ENCODE measurements at regions not wholly inside any gene's neighbourhood (a gene's known extent, or its start where the extent isn't known, plus 50 kb on each side); places are given as distances from the start of the nearest gene placed in this dataset.
"Not testable (repeated sequence)": the region's sequence is repeated elsewhere in the genome, so short reads cannot be mapped to it uniquely, and the experiment has no call there.

DNA sequence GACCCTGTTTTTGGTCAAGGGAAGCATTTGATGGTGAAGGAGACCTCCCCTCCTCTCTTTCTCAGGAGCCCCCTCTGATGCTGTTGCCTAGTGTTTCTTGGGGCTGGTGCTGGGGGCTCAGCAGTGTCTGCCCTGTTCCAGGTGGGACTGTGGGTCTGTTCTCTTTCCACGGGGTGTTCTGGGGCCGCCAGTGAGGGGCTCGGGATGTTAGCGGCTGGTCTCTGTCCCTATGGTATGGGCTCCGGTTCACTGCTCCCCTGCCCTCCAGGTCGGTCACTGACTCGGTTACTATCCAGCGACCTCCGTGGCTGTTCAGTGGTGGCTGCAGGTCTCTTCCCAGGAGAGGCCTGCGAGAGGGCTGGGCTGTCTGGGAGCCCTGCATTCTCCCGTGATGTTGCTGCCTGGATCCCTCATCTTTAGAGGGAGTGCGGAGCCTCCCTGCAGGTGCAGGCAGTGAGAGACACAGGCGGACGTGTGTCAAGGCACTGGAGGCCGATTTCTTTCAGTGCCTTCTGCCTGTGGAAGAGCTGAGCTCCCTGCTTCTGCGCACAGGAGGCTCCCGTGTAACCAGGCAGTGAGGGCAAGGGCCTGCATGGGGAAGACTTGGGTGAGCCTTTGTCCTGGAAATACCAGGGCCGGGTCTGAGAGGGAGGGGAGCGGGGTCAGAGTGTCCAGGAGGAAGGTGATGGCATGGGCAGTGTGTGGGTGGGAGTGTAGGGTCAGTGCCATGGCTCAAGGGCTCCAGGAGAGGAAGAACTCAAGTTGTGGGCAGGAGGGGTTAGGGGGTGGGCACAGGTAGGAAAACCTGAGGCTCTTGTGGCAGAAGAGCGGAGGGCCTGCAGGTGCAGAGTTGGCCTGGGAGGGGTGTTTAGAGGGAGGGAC lies 362.6 kb downstream of the TMEM121 start:
- DNase-seq (ENCODE audit: low spot score) = peak; percentile 9

DNA sequence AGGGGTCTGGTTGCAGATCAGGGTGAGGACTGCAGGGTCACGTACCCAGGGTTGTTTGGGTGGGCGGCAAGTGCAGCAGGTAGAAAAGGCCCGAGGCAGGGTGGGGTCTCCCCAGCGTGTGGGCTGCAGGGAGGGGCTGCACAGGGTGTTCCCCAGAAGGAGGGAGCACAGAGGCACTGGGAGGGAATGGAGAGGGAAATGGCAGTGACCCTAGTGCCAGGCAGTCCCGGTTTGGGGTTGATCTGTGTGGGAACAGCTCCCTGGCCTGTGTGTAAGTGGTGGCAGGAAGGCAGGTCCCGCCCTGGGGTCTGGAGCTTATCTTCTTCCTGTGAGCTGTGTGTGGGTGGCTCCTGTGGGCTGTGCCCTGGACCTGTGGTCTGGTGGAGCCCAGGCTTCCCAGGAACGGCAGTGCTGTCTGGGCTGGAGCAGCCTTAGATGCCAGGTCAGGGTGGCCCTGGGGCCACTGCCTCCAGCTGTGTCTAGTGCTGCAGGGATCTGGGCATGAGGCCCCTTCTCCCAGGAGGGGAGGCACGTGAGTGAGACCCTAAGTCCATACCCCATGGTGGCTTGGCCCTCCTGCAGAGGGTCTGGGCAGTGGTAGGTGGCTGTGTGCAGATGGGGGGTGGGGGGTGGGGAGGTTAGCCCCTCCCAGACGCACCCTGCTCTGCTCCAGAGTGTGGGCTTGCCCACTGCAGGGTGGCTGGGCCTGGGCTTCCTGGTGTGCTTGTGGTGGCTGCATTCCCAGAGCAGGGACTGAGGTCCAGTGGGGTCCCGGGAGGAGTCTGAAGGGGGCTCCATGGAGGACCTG lies 363.5 kb downstream of the TMEM121 start:
- peak; percentile 53 for DNase-seq (ENCODE audit: low spot score)

DNA sequence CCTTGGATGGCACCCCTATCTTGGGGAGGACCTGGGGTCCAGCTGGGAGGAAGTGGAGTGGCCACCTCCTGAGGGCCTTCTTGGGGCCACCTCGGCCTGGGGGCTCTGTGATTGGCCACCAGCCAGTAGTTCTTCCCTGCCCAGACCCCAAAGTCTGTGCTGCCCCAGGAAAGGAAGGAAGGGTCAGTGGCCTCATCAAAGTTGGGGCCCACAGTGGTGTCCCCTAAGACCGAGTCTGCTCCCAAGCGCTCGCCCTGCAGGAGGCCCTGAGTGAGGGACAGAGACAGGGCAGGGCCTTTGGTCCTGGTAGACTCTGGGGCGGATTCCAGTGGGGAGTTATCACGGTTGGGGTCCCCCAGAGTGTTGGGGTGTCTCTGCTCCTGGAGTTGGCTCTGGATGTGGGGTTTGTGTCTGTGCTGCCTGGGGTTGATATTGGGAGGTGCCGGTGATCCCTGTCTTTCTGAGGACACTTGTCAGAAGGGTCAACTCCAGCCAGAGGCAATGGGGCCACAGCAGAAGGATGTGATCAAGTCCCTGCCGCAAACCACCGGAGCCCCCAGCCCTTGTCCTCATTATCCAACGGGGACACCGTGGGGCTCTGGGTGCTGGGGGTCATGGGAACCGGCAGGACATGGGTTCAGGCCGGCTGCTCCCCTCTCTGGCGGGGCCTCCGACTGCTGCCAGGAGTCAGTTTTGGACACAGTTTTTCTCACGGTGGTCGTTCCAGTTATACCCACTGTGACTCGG lies 364.3 kb downstream of the TMEM121 start:
- no peak for DNase-seq (ENCODE audit: low spot score)

DNA sequence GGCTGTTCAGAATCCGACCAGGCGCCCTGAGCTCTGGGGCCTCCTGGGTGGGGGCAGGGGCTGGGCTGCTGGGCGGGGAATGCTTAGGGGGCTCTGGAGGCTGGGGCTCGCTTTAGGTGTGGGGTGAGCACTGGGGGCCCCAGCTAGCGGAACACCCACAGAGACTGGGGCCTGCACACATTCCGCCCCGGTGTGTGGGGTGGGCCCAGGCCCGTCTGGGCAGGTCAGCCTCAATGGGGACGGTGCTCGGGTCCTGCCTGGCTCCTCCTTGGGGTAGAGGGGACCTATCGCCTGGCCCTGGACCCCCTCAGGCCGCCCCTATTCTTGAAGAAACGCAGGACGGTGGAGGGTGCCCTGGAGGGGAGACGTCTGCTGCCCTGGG lies 364.8 kb downstream of the TMEM121 start:
- DNase-seq (ENCODE audit: low spot score) = peak; percentile 47

DNA sequence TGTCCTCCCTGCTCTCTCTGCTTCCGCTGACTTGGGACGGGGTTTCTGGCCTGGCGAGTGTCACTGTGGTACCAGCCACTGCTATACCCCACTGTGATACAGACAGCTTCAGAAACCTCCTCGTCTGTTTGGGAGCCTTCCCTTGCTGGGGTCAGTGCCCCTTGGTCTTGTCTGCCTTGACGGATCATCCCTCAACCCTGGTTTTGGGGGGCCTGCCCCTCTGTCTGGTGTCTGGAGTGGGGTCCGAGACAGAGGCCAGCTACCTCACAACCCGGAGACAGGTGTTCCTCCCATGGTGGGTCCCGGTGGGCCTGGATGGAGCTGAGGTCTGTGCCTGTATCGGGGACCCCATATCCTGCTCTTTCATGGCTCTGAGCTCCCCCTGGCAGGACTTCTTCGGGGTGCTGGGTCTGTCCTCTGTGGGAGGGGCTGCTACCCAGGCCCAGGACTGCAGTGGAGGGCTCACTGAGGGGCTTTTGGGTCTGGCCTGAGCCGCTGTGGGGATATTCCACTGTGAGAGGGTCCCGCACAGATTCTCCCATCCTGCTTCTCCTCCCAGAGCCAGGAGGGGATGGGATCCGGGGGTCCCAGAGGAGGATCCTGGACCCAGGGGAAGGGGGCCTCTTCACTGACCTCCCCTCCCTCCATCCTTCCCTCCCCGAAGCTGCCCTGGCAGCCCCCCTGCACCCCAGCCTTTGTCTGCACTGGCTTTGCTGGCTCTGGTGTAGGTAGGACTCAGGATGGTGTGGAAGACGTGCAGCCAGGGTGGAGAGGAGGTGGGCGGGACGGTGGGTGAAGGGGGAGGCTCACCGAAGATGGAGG lies 365.5 kb downstream of the TMEM121 start:
- peak; percentile 48 for DNase-seq (ENCODE audit: low spot score)

DNA sequence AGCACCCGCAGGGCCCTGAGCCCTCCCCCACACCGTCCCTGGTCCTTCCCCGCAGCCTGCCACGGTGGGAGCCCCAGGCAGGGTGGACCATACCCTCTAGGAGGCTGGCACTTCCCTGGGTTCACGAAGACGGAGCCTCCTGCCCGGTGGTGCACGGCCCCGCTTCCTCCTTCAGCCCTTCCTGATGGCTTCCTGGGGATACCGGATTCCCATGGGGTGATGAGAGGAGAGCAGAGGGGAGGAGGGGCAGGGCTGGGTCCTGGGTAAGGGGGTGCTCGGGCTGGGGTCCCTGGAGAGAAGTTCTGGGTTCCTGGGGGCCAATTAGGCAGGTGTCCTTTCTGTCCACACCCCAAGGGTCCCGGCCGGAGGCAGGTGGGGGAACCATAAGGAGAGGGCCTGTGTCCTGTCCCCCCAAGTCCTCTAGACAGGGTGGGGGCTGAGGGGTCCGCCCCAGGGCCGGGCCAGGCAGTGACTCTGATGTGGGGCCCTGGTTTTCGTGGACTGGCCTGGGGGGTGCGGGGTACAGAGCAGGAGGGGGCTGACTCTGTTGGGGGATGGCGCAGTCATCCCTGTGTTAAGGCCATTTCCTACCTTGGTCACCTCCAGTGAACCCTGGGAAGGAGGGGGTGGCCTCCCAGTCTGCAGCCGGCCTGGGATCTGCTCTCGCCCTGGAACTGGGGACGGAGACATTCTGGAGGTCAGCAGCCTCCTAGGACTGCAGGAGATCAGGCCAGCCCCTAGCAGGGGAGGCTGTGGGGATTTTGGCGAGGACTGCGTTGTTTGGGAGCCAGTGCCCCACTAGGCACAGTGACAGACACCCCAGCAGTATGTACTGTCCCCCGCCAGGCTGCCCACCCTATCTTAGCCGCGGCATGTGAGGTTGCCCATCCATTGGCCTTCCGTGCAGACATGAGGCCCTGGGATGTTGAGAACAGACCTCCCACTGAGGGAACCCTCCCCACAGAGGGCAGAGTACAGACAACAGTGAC lies 366.4 kb downstream of the TMEM121 start:
- peak; percentile 12 for DNase-seq (ENCODE audit: low spot score)

DNA sequence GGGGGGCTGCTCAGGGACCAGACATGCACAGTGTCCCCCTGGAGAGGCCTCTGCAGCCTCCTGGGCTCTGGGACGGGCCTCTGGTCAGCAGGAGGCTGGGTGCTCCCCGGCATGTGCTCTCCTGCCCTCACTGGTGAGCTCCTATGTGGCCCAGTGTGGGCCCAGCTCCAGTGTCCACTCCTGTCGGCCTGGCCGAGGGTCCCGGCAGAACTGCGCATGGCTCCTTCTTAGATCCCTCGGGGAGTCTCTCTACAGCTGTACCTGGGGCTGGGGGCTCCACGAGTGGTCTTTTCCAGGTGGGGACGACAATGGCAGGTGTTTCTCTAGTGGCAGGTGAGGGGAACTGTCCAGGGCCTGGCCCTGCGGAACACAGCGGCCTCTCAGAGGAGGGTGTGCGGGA lies 367.3 kb downstream of the TMEM121 start:
- DNase-seq (ENCODE audit: low spot score) = not testable (repeated sequence)

DNA sequence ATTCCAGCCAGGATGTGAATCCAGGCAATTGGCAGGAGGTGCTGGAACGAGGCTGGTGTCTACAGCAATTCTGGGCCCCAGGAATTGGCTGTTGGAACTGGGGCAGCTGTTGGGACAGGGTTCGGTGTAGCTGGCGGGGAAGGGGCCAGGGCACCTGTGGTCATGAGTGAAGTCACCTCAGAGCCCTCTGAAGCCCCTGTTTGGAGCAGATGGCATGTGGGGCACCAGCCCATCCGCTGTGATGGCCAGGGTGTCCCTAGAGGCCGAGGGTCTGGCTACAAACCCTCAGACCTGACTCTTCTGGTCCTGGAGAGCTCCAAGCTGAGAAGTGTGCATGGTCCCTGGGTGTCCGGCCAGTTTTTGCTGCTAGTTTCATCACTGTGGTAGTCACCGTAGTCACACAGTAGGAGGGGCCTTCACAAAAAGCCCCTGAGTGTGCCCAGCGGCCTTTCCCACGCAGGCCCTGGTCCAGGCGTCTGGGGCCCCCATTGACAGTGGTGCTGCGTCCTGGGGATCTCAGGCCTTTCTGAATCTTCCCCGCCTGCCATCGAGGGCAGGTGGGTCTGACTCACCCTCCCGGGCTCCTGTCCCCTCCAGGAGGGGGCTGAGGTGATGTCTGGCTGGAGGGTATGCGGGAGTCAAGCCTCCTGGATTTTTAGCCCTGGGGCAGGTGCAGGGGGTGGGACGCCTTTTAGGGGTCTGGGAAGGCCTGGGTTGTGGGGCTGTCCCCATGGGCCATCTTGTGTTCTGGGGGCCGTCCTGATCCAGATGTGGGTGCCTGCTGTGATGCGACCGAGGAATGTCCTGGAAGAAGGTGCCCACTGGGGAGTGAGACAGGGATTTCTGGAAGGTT lies 368.0 kb downstream of the TMEM121 start:
- peak; percentile 49 for DNase-seq (ENCODE audit: low spot score)

DNA sequence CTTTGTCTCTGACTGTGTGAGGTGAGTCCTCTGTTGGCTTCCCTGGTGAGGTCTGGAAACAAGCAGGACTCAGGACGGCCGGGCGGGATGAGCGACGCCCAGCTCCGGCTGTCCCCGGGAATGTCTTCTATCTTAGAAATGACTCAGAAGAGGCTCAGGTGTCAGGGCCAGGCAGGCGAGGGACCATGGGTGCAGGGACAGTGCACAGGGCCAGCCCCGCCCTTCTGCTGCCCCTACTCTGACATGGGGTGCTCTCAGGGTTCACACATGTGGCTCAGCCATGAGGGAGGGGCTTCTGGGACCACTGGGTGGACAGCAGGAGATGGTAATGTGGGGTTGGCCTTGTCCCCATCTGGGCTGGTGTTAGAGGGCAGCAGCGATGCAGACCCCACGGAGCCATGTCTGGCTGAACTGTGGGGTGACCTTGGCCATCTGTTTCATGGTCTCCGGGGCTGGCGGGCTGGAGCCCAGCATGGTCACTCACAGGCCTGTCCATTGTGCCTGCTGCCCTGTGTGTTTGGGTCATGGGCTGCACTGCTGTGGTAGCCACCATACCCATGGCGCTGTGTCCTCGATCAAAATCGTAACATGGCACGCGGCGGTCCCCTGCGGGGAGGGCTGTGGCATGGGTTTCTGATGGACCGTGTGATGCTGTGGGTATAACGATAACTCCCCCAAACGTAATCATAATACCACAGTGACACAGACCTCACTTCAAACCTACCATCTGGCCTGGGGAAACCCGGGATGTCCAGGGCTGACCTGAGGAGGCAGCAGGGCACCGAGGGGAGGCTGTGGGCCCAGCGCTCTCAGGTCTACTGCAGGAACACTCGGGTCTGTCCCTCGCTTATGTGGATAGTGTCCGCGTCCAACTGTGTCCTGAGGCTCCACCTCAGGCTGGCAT lies 368.8 kb downstream of the TMEM121 start:
- DNase-seq (ENCODE audit: low spot score) = peak; percentile 26

DNA sequence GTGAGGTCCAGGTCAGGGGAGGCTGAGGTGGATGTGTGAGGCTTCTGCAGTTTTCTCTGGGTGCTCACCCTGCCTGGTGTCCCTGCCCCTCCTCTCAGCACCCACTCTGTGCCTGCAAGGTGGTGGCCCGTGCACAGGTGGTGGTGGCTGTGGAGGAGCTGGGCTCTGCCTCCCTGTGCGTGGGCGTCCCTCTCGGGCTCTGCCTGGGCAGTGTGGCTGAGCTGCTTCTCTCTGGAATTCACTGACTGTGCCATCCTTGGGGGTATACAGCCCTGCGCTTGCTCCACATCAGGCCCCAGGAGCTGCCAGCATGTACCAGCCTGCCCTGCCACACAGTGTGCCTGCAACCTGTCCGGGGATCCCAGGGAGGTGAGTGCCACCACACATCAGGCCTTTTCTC lies 369.8 kb downstream of the TMEM121 start:
- DNase-seq (ENCODE audit: low spot score) = peak; percentile 42

DNA sequence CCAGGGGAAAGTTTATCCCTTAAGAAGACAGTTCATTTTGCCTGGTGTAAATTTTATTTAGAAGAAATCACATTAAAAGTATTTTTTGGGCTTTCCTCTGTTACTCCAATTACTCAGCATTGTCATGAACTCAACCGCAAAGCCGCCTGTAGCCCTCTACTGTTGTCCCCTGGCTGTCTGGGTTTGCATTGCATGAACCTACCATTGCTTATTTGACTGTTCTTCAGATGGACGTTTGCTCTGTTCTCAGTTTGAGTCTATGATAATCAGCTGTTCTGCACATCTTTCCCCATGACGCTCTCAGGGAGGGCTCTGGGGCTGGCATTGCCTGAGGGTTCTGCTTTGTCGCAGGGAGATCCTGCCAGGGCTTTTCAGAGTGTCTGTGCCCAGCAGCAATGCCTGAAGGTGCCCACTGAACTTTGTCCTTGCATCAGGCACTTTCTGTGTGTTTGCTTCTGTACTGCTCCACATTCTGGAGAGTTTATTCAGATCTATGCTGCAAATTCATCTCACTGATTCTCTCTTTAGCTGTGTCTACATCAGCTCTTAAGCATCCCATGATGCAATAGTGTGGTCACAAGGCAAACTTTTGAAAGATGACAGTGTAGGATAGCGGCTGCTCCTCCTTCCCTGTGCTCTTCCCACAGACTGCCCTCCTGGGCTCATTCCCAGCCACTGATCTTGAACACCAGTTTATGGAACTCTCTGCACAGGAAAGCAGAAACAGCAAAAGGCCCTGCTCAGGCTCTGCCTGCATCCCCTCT lies 370.8 kb downstream of the TMEM121 start:
- DNase-seq (ENCODE audit: low spot score) = not testable (repeated sequence)

DNA sequence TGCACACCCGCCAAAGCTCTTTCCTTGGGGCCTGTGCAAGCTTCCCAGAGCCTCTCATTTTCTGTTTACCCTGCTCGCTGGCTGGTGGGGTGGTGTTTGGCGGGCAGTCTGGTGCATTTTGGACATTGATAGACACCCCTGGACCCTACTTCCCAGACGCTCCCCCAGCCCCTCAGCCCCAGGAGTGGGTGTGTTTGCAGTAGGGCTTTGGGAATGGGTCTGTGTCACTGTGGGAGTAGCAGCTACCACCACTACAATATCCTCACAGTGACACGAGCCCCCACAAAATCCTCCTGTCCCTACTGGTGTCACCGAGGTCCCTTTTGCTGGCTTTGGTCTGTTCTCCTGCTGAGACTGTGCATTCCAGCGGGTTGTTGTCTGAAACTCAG lies 371.3 kb downstream of the TMEM121 start:
- DNase-seq (ENCODE audit: low spot score) = no peak

DNA sequence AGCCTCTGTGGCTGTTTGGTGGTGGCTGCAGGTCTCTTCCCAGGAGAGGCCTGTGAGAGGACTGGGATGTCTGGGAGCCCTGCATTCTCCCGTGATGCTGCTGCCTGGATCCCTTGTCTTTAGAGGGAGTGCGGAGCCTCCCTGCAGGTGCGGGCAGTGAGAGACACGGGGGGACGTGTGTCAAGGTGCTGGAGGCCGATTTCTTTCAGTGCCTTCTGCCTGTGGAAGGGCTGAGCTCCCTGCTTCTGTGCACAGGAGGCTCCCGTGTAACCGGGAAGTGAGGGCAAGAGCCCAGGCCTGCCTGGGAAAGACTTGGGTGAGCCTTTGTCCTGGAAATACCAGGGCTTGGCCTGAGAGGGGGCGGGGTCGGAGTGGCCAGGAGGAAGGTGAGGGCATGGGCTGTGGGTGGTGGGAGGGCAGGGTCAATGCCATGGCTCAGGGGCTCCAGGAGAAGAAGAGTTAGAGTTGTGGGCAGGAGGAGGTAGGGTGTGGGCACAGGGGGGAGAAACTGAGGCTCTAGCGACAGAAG lies 372.2 kb downstream of the TMEM121 start:
- DNase-seq (ENCODE audit: low spot score) = no peak

DNA sequence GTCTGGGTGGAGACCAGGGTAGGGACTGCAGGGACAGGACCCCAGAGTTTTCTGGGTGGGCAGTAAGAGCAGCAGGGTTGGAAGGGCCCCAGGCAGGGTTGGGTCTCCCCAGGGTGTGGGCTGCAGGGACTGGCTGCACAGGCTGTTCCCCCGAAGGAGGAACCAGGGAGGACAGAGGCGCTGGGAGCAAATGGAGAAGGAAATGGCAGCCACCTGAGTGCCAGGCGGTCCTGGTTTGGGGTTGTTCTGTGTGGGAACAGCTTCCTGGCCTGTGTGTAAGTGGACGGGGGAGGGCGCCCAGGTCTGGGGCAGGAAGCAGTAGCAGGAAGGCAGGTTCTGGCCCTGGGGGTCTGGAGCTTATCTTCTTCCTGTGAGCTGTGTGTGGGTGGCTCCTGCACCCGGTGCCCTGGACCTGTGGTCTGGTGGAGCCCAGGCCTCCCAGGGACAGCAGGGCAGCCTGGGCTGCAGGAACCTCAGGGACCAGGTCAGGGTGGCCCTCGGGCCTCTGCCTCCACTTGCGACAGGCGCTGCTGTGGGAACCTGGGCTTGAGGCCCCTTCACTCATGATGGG lies 372.8 kb downstream of the TMEM121 start:
- DNase-seq (ENCODE audit: low spot score) = no peak

DNA sequence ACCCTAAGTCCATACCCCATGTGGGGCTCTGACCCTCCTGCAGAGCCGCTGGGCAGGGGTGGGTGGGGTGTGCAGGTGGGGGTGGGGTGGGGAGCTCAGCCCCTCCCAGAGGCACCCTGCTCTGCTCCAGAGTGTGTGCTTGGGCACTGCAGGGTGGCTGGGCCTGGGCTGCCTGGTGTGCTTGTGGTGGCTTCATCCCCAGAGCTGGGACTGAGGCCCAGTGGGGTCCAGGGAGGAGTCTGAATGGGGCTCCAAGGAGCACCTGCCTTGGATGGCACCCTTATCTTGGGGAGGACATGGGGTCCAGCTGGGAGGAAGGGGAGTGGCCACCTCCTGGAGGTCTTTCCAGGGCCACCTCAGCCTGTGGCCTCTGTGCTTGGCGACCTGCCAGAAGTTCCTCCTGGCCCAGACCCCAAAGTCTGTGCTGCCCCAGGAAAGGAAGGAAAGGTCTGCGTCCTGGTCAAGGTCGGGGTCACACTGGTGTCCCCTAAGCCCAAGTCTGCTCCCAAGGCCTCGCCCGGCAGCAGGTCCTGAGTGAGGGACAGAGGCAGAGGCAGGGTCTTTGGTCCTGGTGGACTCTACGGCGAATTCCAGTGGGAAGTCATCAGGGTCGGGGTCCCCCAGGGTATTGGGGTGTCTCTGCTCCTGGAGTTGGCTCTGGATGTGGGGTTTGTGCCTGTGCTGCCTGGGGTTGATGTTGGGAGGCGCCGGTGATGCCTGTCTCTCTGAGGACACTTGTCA lies 373.4 kb downstream of the TMEM121 start:
- no peak for DNase-seq (ENCODE audit: low spot score)

Measured in left forelimb (tissue), 1 donor.